Panc1 (cell line): ENCODE measurements at regions not wholly inside any gene's neighbourhood (a gene's known extent, or its start where the extent isn't known, plus 50 kb on each side); places are given as distances from the start of the nearest gene placed in this dataset.

ENCODE experiments used
- ATAC-seq: fragments of 200-7000 bp; cut with Tn5 transposase; 2 replicates; pipeline ENCODE4 v1.9.1; 2020; ENCODE audit warnings: mild to moderate bottlenecking, moderate library complexity
- BruUV-seq: library from RNA; stranded (reverse); fragments of 400-500 nt; replicated peaks from 2 replicates; lab custom pipeline; 2021; lab: Mats Ljungman, UMichigan
- CTCF ChIA-PET: fragments of 300-600 bp; sonication (Branson Sonifier 250); formaldehyde crosslinking; loops from one replicate; lab custom pipeline; 2022; ENCODE audit warnings: antibody characterized with exemption; lab: Charles Lee
- POLR2A ChIA-PET: fragments of 300-600 bp; sonication (Branson Sonifier 250); formaldehyde crosslinking; loops from one replicate; lab custom pipeline; 2022; ENCODE audit warnings: antibody characterized with exemption; lab: Charles Lee
- DNase-seq: peaks from one replicate; pipeline ENCODE4 v3.0.0-alpha.2; 2010; ENCODE audit warnings: low read depth, low spot score
- H3K27ac ChIP-seq: 2 replicates; pipeline ENCODE4 v1.5.1; 2011; ENCODE audit warnings: mild to moderate bottlenecking, low read length, inconsistent platforms
- H3K27me3 ChIP-seq: fragments of 200-500 bp; sonication (Bioruptor generic); 2 replicates; pipeline ENCODE4 v1.6.0; 2014; ENCODE audit warnings: low read length, inconsistent platforms; ENCODE audit not compliant: control insufficient read depth, insufficient read depth
- H3K36me3 ChIP-seq: fragments of 200-500 bp; sonication (Bioruptor generic); 2 replicates; pipeline ENCODE4 v1.5.1; 2014; ENCODE audit warnings: inconsistent platforms, mild to moderate bottlenecking, low read length, moderate library complexity; ENCODE audit not compliant: control insufficient read depth, insufficient read depth
- H3K4me1 ChIP-seq: 2 replicates; pipeline ENCODE4 v1.5.1; 2011; ENCODE audit warnings: inconsistent platforms, mild to moderate bottlenecking, low read length, moderate library complexity; ENCODE audit not compliant: control insufficient read depth, insufficient read depth
- H3K4me3 ChIP-seq, 2 experiments: 2 replicates each; pipeline ENCODE4 v1.5.1; 2011 to 2012; ENCODE audit warnings: low read depth in 2 of 2, low read length in 2 of 2, mild to moderate bottlenecking in 2 of 2, inconsistent platforms in 1 of 2, moderate library complexity in 1 of 2
- H3K9me3 ChIP-seq: fragments of 200-500 bp; sonication (Bioruptor generic); 2 replicates; pipeline ENCODE4 v1.5.1; 2014; ENCODE audit warnings: low read depth, mild to moderate bottlenecking, inconsistent platforms, low read length, moderate library complexity; ENCODE audit not compliant: control insufficient read depth, insufficient read depth
- POLR2AphosphoS5 ChIP-seq: IDR thresholded peaks from 2 replicates; pipeline ENCODE4 v1.6.1; 2012; ENCODE audit warnings: mild to moderate bottlenecking, low read depth, low read length, moderate library complexity
- SIN3A ChIP-seq: IDR thresholded peaks from 2 replicates; pipeline ENCODE4 v1.6.1; 2012; ENCODE audit warnings: low read depth, mild to moderate bottlenecking, low read length, moderate library complexity, borderline replicate concordance; ENCODE audit not compliant: insufficient read depth
- TCF7L2 ChIP-seq: IDR thresholded peaks from 2 replicates; pipeline ENCODE4 v1.6.1; 2011; ENCODE audit warnings: mild to moderate bottlenecking, low read depth, low read length, inconsistent platforms
- in situ Hi-C: cut with HindIII; loops from 2 replicates; pipeline ENCODE4 v1.10.0; 2016; ENCODE audit warnings: low sequenced_read_pairs, low pct_unique_long_range_greater_than_20kb
- intact Hi-C: fragments of 100-400 bp; cut with micrococcal nuclease; formaldehyde crosslinking; loops from one replicate; pipeline ENCODE4 v1.10.0; 2022; ENCODE audit not compliant: unreplicated experiment
- TF ChIP-seq, protein P1 (sequence below): fragments of 450-650 bp; IDR thresholded peaks from 2 replicates; pipeline ENCODE4 v1.5.1; 2017; ENCODE audit warnings: mild to moderate bottlenecking
- TF ChIP-seq, protein P2 (sequence below), 2 experiments: IDR thresholded peaks; 2 replicates each; pipeline ENCODE4 v1.6.1; 2011 to 2012; ENCODE audit warnings: low read depth in 2 of 2, control low read depth in 1 of 2, low read length in 1 of 2, mild to moderate bottlenecking in 1 of 2, moderate library complexity in 1 of 2; ENCODE audit not compliant: insufficient read depth in 1 of 2

DNA sequence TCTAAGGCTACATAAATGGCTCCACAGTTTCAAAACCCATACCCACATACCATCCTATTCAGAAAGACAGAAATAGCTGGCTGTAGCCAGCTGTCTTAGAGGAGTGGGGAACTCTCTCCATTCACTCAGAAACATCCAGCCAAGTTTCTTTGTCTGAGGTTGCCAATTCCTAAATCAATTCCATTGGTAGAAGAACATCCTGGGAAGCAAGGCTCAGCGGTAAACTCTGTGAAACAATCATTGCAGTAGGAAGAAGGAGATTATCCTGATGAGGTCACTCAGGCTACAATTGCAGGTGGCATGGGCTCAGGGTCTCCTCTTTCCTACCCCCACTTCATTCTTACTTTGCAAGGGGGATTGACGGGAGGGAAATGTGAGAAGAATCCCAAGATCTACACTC lies 154.0 kb downstream of the ETV1 start:
- Histone ChIP-seq H3K4me3 (no peak overlapping the region), H3K27me3 (no peaks in the 10 kb centered on the region), H3K9me3 (no peaks in the 10 kb centered on the region), H3K27ac (no peak overlapping the region), H3K4me1 (no peaks in the 10 kb centered on the region), H3K36me3 (no peaks in the 10 kb centered on the region)
- ChIA-PET CTCF (no interaction called here), POLR2A (no interaction called here)
- no TSS peak for BruUV-seq
- TF ChIP-seq, protein P1, sequence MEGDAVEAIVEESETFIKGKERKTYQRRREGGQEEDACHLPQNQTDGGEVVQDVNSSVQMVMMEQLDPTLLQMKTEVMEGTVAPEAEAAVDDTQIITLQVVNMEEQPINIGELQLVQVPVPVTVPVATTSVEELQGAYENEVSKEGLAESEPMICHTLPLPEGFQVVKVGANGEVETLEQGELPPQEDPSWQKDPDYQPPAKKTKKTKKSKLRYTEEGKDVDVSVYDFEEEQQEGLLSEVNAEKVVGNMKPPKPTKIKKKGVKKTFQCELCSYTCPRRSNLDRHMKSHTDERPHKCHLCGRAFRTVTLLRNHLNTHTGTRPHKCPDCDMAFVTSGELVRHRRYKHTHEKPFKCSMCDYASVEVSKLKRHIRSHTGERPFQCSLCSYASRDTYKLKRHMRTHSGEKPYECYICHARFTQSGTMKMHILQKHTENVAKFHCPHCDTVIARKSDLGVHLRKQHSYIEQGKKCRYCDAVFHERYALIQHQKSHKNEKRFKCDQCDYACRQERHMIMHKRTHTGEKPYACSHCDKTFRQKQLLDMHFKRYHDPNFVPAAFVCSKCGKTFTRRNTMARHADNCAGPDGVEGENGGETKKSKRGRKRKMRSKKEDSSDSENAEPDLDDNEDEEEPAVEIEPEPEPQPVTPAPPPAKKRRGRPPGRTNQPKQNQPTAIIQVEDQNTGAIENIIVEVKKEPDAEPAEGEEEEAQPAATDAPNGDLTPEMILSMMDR = no peak
- TF ChIP-seq, protein P2, sequence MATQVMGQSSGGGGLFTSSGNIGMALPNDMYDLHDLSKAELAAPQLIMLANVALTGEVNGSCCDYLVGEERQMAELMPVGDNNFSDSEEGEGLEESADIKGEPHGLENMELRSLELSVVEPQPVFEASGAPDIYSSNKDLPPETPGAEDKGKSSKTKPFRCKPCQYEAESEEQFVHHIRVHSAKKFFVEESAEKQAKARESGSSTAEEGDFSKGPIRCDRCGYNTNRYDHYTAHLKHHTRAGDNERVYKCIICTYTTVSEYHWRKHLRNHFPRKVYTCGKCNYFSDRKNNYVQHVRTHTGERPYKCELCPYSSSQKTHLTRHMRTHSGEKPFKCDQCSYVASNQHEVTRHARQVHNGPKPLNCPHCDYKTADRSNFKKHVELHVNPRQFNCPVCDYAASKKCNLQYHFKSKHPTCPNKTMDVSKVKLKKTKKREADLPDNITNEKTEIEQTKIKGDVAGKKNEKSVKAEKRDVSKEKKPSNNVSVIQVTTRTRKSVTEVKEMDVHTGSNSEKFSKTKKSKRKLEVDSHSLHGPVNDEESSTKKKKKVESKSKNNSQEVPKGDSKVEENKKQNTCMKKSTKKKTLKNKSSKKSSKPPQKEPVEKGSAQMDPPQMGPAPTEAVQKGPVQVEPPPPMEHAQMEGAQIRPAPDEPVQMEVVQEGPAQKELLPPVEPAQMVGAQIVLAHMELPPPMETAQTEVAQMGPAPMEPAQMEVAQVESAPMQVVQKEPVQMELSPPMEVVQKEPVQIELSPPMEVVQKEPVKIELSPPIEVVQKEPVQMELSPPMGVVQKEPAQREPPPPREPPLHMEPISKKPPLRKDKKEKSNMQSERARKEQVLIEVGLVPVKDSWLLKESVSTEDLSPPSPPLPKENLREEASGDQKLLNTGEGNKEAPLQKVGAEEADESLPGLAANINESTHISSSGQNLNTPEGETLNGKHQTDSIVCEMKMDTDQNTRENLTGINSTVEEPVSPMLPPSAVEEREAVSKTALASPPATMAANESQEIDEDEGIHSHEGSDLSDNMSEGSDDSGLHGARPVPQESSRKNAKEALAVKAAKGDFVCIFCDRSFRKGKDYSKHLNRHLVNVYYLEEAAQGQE (IDR thresholded peaks at IDR 0.05; ENCODE audit: insufficient read depth in 1 of 2, low read depth in 2 of 2, low read length in 1 of 2) = no peak
- TF ChIP-seq POLR2AphosphoS5 (no peak), TCF7L2 (no peak), SIN3A (no peak)
- intact Hi-C loops (no loop called here), in situ Hi-C loops (no loop called here)
- DNase-seq (no peak), ATAC-seq (no peak)

DNA sequence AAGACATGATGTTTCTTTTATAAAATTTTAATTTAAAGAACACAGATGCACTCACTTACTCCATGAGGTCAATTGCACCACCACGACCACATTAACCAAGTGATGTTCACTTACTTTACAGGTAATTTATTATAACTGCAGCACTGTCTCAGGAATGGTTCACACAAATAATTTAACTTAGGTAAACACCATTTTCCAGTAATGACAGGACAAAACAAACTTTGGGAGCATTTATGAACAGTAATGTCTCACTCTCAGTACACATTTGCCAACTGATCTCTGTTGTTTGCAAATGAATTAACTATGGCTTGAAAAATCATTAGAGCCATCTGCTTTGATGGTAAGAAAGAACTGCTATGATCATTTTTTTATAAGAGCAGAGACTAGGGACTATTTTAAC lies 150.4 kb downstream of the ETV1 start:
- TF ChIP-seq, protein P1 = no peak
- TF ChIP-seq SIN3A (no peak), TCF7L2 (no peak), POLR2AphosphoS5 (no peak)
- TF ChIP-seq, protein P2 (IDR thresholded peaks at IDR 0.05; ENCODE audit: insufficient read depth in 1 of 2, low read depth in 2 of 2, low read length in 1 of 2) = no peak
- DNase-seq = no peak
- Histone ChIP-seq H3K9me3 (no peaks in the 10 kb centered on the region), H3K36me3 (no peaks in the 10 kb centered on the region), H3K4me1 (no peaks in the 10 kb centered on the region), H3K27ac (no peak overlapping the region), H3K4me3 (no peak overlapping the region), H3K27me3 (no peaks in the 10 kb centered on the region)
- no TSS peak for BruUV-seq
- intact Hi-C loops = no loop called here
- no peak for ATAC-seq
- ChIA-PET POLR2A (no interaction called here), CTCF (no interaction called here)
- in situ Hi-C loops = no loop called here
